GM13977 (cell line): ENCODE measurements at regions not wholly inside any gene's neighbourhood (a gene's known extent, or its start where the extent isn't known, plus 50 kb on each side); places are given as distances from the start of the nearest gene placed in this dataset.

Source experiments
- DNase-seq: peaks from one replicate; pipeline ENCODE4 v3.0.0; 2012; ENCODE audit warnings: low spot score
- in situ Hi-C: fragments of 300-500 bp; cut with MboI; formaldehyde crosslinking; loops from one replicate; pipeline ENCODE4 v1.12.0; 2022; ENCODE audit warnings: low sequenced_read_pairs, low pct_unique_long_range_greater_than_20kb, mixed read lengths, inconsistent platforms; ENCODE audit not compliant: unreplicated experiment
- TF ChIP-seq, protein P1 (sequence below): IDR thresholded peaks from 2 replicates; pipeline ENCODE4 v1.5.1; 2012; ENCODE audit warnings: mild to moderate bottlenecking, control low read depth; ENCODE audit not compliant: insufficient read depth; ENCODE audit errors: extremely low read depth, missing control alignments

DNA sequence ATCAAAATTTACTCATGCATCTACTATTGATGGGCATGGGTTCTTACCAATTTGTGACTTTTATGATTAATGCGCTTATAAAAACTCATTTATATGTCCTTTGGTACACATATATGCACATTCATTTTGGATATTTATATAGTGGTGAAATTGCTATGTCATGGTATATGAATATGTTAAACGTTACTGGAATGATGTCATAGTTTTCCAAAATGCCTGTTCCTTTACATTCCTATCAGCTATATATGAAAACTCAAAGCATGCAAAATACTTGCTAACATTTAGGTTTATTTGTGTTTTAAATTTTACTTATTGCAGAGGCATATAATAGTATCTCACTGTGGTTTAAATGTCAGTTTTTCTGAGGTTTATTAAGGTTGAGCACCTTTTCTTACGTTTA, 1403.1 kb downstream of the HACE1 start:
- in situ Hi-C loops: no loop called here
- no peak for DNase-seq
- TF ChIP-seq, protein P1, sequence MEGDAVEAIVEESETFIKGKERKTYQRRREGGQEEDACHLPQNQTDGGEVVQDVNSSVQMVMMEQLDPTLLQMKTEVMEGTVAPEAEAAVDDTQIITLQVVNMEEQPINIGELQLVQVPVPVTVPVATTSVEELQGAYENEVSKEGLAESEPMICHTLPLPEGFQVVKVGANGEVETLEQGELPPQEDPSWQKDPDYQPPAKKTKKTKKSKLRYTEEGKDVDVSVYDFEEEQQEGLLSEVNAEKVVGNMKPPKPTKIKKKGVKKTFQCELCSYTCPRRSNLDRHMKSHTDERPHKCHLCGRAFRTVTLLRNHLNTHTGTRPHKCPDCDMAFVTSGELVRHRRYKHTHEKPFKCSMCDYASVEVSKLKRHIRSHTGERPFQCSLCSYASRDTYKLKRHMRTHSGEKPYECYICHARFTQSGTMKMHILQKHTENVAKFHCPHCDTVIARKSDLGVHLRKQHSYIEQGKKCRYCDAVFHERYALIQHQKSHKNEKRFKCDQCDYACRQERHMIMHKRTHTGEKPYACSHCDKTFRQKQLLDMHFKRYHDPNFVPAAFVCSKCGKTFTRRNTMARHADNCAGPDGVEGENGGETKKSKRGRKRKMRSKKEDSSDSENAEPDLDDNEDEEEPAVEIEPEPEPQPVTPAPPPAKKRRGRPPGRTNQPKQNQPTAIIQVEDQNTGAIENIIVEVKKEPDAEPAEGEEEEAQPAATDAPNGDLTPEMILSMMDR: no peak

DNA sequence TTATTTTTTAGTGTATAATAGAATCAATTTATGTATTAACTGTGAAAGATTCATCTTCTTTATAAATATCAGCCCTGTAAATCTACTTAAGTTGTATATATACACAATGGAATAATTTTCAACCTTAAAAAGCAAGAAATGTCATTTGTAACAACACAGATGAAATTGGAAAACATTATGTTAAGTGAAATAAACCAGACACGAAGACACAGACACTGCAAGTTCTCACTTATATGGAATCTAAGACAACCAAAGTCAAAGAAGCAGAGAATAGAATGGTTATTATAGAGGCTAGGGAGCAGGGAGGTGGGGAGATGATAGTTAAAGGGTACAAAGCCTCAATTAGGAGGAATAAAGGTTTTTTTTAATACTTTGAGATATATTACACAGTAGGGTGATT, 1404.4 kb downstream of the HACE1 start:
- in situ Hi-C loops: no loop called here
- TF ChIP-seq, protein P1: no peak

DNA sequence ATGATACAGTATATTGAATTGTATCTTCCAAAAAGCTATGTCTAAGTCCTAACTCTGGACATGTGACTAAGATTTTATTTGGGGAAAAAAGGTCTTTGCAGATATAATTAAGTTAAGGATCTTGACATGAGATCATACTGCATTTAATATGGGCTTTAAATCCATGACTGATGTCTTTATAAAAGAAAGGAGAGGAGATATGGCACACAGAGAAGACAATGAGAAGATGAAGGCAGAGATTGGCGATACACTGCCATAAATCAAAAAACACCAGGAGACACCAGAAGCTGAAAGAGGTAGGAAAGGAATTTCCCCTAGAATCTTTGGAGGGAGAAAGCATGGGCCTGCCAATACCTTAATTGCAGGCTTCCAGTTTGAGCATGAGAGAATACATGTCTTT, 1450.2 kb downstream of the HACE1 start:
- in situ Hi-C loops: no loop called here
- DNase-seq: no peak
- TF ChIP-seq, protein P1: no peak

More for the DNA sequence above, 1404.4 kb downstream of the HACE1 start:
- no peak for DNase-seq

DNA sequence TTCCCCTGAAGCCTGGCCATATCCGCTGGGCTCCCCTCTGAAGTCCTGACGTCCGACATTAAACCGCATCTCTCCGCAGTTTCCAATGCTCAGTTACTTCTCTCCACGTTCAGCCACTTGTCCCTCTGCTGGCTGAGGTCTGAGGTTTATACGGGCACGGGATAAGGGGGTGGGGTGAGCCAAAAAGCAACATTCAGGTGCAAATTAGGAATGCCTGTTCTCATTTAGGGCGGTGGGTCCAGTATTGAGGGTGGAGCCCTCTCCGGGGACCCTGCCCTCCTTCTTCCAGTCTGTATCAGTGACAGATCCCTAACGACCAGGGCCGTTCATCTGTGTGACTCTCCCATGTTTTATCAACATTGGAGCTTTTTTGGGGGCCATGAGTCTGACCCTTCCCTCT, 1454.4 kb downstream of the HACE1 start:
- TF ChIP-seq, protein P1: no peak
- in situ Hi-C loops: no loop called here
- no peak for DNase-seq

DNA sequence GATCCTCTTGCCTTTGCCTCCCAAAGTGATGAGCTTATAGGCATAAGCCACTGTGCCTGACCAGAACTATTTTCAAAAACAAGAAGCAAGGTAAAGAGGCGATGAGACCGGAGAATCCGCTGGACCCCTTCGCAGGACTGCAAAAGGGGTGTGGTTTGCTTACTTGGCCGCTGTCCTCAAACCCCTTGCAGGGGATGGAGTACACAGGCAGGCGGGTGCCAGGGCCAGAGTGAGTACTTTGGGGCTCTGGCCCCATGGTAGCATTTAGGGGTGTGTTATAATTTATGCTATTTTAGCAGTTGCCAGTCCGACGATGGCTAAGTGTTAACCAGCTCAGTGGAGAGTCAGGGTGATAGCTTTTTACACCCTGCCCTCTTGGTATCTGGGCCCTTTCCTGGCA, 1454.9 kb downstream of the HACE1 start:
- TF ChIP-seq, protein P1: no peak
- in situ Hi-C loops: no loop called here
- DNase-seq: no peak

DNA sequence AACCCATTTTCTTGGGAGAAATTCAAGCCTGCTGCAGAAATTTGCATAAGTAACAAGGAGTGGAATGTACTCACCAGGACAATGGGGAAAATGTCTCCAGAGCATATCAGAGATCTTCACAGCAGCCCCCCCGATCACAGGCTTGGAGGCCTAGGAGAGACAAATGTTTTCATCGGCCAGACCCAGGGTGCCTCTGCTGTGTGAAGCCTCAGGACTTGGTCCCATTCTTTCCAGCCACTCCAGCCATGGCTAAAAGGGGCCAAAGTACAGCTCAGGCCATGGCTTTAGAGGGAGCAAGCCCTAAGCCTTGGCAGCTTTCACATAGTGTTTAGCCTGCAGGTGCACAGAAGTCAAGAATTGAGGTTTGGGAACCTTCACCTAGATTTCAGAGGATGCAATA, 1463.0 kb downstream of the HACE1 start:
- TF ChIP-seq, protein P1: no peak
- in situ Hi-C loops: no loop called here
- no peak for DNase-seq

DNA sequence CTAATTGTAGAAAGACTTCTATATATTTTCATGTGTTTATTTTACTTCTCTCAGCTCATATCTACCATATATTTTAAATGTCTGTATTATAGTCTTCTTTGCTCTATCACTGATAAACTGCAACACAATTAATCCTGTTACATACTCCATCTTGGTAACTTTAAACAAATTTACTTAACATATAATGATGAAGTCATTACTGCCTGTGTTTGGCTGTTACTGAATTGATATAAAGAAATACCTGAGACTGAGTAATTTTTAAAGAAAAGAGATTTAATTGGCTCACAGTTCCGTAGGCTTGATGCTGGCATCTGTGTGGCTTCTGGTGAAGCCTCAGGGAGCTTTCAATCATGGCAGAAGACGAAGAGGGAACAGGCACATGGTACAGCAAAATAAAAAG, 1480.4 kb downstream of the HACE1 start:
- no peak for DNase-seq
- in situ Hi-C loops: no loop called here

More for the DNA sequence above, 1480.4 kb downstream of the HACE1 start:
- TF ChIP-seq, protein P1: no peak
